ENCODE measurements at regions not wholly inside any gene's neighbourhood (a gene's known extent, or its start where the extent isn't known, plus 50 kb on each side); places are given as distances from the start of the nearest gene placed in this dataset.
"Not testable (repeated sequence)": the region's sequence is repeated elsewhere in the genome, so short reads cannot be mapped to it uniquely, and the experiment has no call there.

- H3K27me3 ChIP-seq (ENCODE audit: low read depth, low read length); H3K9me3 ChIP-seq (ENCODE audit: control insufficient read depth in 1 of 2, low read length in 2 of 2): not testable (repeated sequence)
Measured at GRCh38 chr10:46718014-46718413, 139.1 kb downstream of the SYT15 start.

GRCh38 chr10:46720386-46720785, 141.5 kb downstream of the SYT15 start:
- H3K4me3 ChIP-seq (ENCODE audit: low read depth in 1 of 2, low read length in 2 of 2); H3K27me3 ChIP-seq (ENCODE audit: low read depth, low read length); H3K4me1 ChIP-seq (ENCODE audit: control insufficient read depth in 1 of 2, insufficient read depth in 2 of 2, low read length in 2 of 2); H3K36me3 ChIP-seq (ENCODE audit: control insufficient read depth in 1 of 2, insufficient read depth in 2 of 2, low read length in 2 of 2); H3K9me3 ChIP-seq (ENCODE audit: control insufficient read depth in 1 of 2, low read length in 2 of 2); H3K27ac ChIP-seq (ENCODE audit: low read length): not testable (repeated sequence)

More at GRCh38 chr10:46718014-46718413, 139.1 kb downstream of the SYT15 start:
- not testable (repeated sequence) for H3K4me1 ChIP-seq (ENCODE audit: control insufficient read depth in 1 of 2, insufficient read depth in 2 of 2, low read length in 2 of 2); H3K36me3 ChIP-seq (ENCODE audit: control insufficient read depth in 1 of 2, insufficient read depth in 2 of 2, low read length in 2 of 2); H3K4me3 ChIP-seq (ENCODE audit: low read depth in 1 of 2, low read length in 2 of 2); H3K27ac ChIP-seq (ENCODE audit: low read length)

- H3K4me1 ChIP-seq (ENCODE audit: control insufficient read depth in 1 of 2, insufficient read depth in 2 of 2, low read length in 2 of 2); H3K36me3 ChIP-seq (ENCODE audit: control insufficient read depth in 1 of 2, insufficient read depth in 2 of 2, low read length in 2 of 2); H3K27ac ChIP-seq (ENCODE audit: low read length); H3K9me3 ChIP-seq (ENCODE audit: control insufficient read depth in 1 of 2, low read length in 2 of 2); H3K27me3 ChIP-seq (ENCODE audit: low read depth, low read length); H3K4me3 ChIP-seq (ENCODE audit: low read depth in 1 of 2, low read length in 2 of 2): not testable (repeated sequence)
Measured at GRCh38 chr10:46720811-46721518, 142.0 kb downstream of the SYT15 start.

- not testable (repeated sequence) for H3K27me3 ChIP-seq (ENCODE audit: low read depth, low read length); H3K4me3 ChIP-seq (ENCODE audit: low read depth in 1 of 2, low read length in 2 of 2); H3K36me3 ChIP-seq (ENCODE audit: control insufficient read depth in 1 of 2, insufficient read depth in 2 of 2, low read length in 2 of 2); H3K4me1 ChIP-seq (ENCODE audit: control insufficient read depth in 1 of 2, insufficient read depth in 2 of 2, low read length in 2 of 2); H3K27ac ChIP-seq (ENCODE audit: low read length); H3K9me3 ChIP-seq (ENCODE audit: control insufficient read depth in 1 of 2, low read length in 2 of 2)
Measured at GRCh38 chr10:46724258-46724657, 145.3 kb downstream of the SYT15 start.

GRCh38 chr10:46728359-46728758, 149.4 kb downstream of the SYT15 start:
- not testable (repeated sequence) for H3K27ac ChIP-seq (ENCODE audit: low read length)

GRCh38 chr10:46730729-46731128, 151.8 kb downstream of the SYT15 start:
- not testable (repeated sequence) for H3K9me3 ChIP-seq (ENCODE audit: control insufficient read depth in 1 of 2, low read length in 2 of 2); H3K4me1 ChIP-seq (ENCODE audit: control insufficient read depth in 1 of 2, insufficient read depth in 2 of 2, low read length in 2 of 2); H3K27me3 ChIP-seq (ENCODE audit: low read depth, low read length); H3K27ac ChIP-seq (ENCODE audit: low read length); H3K4me3 ChIP-seq (ENCODE audit: low read depth in 1 of 2, low read length in 2 of 2); H3K36me3 ChIP-seq (ENCODE audit: control insufficient read depth in 1 of 2, insufficient read depth in 2 of 2, low read length in 2 of 2)

More at GRCh38 chr10:46728359-46728758, 149.4 kb downstream of the SYT15 start:
- not testable (repeated sequence) for H3K27me3 ChIP-seq (ENCODE audit: low read depth, low read length); H3K9me3 ChIP-seq (ENCODE audit: control insufficient read depth in 1 of 2, low read length in 2 of 2); H3K36me3 ChIP-seq (ENCODE audit: control insufficient read depth in 1 of 2, insufficient read depth in 2 of 2, low read length in 2 of 2); H3K4me1 ChIP-seq (ENCODE audit: control insufficient read depth in 1 of 2, insufficient read depth in 2 of 2, low read length in 2 of 2); H3K4me3 ChIP-seq (ENCODE audit: low read depth in 1 of 2, low read length in 2 of 2)

GRCh38 chr10:46733635-46734261, 154.8 kb downstream of the SYT15 start:
- not testable (repeated sequence) for H3K27me3 ChIP-seq (ENCODE audit: low read depth, low read length); H3K9me3 ChIP-seq (ENCODE audit: control insufficient read depth in 1 of 2, low read length in 2 of 2); H3K4me3 ChIP-seq (ENCODE audit: low read depth in 1 of 2, low read length in 2 of 2); H3K27ac ChIP-seq (ENCODE audit: low read length); H3K36me3 ChIP-seq (ENCODE audit: control insufficient read depth in 1 of 2, insufficient read depth in 2 of 2, low read length in 2 of 2); H3K4me1 ChIP-seq (ENCODE audit: control insufficient read depth in 1 of 2, insufficient read depth in 2 of 2, low read length in 2 of 2)

- H3K4me3 ChIP-seq (ENCODE audit: low read depth in 1 of 2, low read length in 2 of 2); H3K27ac ChIP-seq (ENCODE audit: low read length); H3K9me3 ChIP-seq (ENCODE audit: control insufficient read depth in 1 of 2, low read length in 2 of 2); H3K36me3 ChIP-seq (ENCODE audit: control insufficient read depth in 1 of 2, insufficient read depth in 2 of 2, low read length in 2 of 2); H3K4me1 ChIP-seq (ENCODE audit: control insufficient read depth in 1 of 2, insufficient read depth in 2 of 2, low read length in 2 of 2); H3K27me3 ChIP-seq (ENCODE audit: low read depth, low read length): not testable (repeated sequence)
Measured at GRCh38 chr10:46734262-46734642, 155.3 kb downstream of the SYT15 start.

GRCh38 chr10:46739919-46740318, 161.0 kb downstream of the SYT15 start:
- not testable (repeated sequence) for H3K27ac ChIP-seq (ENCODE audit: low read length); H3K9me3 ChIP-seq (ENCODE audit: control insufficient read depth in 1 of 2, low read length in 2 of 2); H3K4me1 ChIP-seq (ENCODE audit: control insufficient read depth in 1 of 2, insufficient read depth in 2 of 2, low read length in 2 of 2); H3K27me3 ChIP-seq (ENCODE audit: low read depth, low read length); H3K36me3 ChIP-seq (ENCODE audit: control insufficient read depth in 1 of 2, insufficient read depth in 2 of 2, low read length in 2 of 2); H3K4me3 ChIP-seq (ENCODE audit: low read depth in 1 of 2, low read length in 2 of 2)

- not testable (repeated sequence) for H3K27me3 ChIP-seq (ENCODE audit: low read depth, low read length); H3K4me3 ChIP-seq (ENCODE audit: low read depth in 1 of 2, low read length in 2 of 2); H3K27ac ChIP-seq (ENCODE audit: low read length); H3K36me3 ChIP-seq (ENCODE audit: control insufficient read depth in 1 of 2, insufficient read depth in 2 of 2, low read length in 2 of 2); H3K9me3 ChIP-seq (ENCODE audit: control insufficient read depth in 1 of 2, low read length in 2 of 2); H3K4me1 ChIP-seq (ENCODE audit: control insufficient read depth in 1 of 2, insufficient read depth in 2 of 2, low read length in 2 of 2)
Measured at GRCh38 chr10:46740368-46740767, 161.4 kb downstream of the SYT15 start.

GRCh38 chr10:46749003-46749402, 162.2 kb upstream of the PTPN20 start:
- H3K4me3 ChIP-seq (ENCODE audit: low read depth in 1 of 2, low read length in 2 of 2); H3K4me1 ChIP-seq (ENCODE audit: control insufficient read depth in 1 of 2, insufficient read depth in 2 of 2, low read length in 2 of 2); H3K36me3 ChIP-seq (ENCODE audit: control insufficient read depth in 1 of 2, insufficient read depth in 2 of 2, low read length in 2 of 2); H3K27me3 ChIP-seq (ENCODE audit: low read depth, low read length); H3K9me3 ChIP-seq (ENCODE audit: control insufficient read depth in 1 of 2, low read length in 2 of 2); H3K27ac ChIP-seq (ENCODE audit: low read length): not testable (repeated sequence)

GRCh38 chr10:46749470-46749869, 161.8 kb upstream of the PTPN20 start:
- not testable (repeated sequence) for H3K27me3 ChIP-seq (ENCODE audit: low read depth, low read length)

More at GRCh38 chr10:46749470-46749869, 161.8 kb upstream of the PTPN20 start:
- not testable (repeated sequence) for H3K4me3 ChIP-seq (ENCODE audit: low read depth in 1 of 2, low read length in 2 of 2); H3K27ac ChIP-seq (ENCODE audit: low read length); H3K36me3 ChIP-seq (ENCODE audit: control insufficient read depth in 1 of 2, insufficient read depth in 2 of 2, low read length in 2 of 2); H3K9me3 ChIP-seq (ENCODE audit: control insufficient read depth in 1 of 2, low read length in 2 of 2); H3K4me1 ChIP-seq (ENCODE audit: control insufficient read depth in 1 of 2, insufficient read depth in 2 of 2, low read length in 2 of 2)
